ENCODE measurements at regions not wholly inside any gene's neighbourhood (a gene's known extent, or its start where the extent isn't known, plus 50 kb on each side); places are given as distances from the start of the nearest gene placed in this dataset.

DNA sequence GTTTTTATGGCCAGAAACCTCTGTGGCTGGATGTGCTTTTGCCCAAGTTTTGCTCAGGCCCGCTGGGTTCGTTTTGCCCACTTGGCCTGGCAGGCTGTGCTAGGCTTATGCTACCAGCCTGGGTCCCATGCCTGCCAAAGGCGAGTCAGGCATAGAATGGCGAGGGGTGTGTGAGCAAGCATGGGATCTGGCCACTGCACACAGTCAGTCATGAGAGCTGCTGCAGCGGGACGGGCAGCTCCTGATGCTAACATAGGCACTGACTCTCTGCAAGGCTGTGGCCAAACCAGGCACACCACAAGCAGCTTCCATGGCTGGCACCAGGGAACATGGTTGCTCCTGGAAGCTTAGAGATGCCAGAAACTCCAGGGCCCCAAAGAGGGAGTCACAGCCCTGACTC is 52.9 kb upstream of the PCDH15 start:
- TF ChIP-seq, protein P1, sequence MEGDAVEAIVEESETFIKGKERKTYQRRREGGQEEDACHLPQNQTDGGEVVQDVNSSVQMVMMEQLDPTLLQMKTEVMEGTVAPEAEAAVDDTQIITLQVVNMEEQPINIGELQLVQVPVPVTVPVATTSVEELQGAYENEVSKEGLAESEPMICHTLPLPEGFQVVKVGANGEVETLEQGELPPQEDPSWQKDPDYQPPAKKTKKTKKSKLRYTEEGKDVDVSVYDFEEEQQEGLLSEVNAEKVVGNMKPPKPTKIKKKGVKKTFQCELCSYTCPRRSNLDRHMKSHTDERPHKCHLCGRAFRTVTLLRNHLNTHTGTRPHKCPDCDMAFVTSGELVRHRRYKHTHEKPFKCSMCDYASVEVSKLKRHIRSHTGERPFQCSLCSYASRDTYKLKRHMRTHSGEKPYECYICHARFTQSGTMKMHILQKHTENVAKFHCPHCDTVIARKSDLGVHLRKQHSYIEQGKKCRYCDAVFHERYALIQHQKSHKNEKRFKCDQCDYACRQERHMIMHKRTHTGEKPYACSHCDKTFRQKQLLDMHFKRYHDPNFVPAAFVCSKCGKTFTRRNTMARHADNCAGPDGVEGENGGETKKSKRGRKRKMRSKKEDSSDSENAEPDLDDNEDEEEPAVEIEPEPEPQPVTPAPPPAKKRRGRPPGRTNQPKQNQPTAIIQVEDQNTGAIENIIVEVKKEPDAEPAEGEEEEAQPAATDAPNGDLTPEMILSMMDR (IDR thresholded peaks at IDR 0.05; ENCODE audit: poor library complexity, severe bottlenecking): no peak
- TF ChIP-seq, protein P2, sequence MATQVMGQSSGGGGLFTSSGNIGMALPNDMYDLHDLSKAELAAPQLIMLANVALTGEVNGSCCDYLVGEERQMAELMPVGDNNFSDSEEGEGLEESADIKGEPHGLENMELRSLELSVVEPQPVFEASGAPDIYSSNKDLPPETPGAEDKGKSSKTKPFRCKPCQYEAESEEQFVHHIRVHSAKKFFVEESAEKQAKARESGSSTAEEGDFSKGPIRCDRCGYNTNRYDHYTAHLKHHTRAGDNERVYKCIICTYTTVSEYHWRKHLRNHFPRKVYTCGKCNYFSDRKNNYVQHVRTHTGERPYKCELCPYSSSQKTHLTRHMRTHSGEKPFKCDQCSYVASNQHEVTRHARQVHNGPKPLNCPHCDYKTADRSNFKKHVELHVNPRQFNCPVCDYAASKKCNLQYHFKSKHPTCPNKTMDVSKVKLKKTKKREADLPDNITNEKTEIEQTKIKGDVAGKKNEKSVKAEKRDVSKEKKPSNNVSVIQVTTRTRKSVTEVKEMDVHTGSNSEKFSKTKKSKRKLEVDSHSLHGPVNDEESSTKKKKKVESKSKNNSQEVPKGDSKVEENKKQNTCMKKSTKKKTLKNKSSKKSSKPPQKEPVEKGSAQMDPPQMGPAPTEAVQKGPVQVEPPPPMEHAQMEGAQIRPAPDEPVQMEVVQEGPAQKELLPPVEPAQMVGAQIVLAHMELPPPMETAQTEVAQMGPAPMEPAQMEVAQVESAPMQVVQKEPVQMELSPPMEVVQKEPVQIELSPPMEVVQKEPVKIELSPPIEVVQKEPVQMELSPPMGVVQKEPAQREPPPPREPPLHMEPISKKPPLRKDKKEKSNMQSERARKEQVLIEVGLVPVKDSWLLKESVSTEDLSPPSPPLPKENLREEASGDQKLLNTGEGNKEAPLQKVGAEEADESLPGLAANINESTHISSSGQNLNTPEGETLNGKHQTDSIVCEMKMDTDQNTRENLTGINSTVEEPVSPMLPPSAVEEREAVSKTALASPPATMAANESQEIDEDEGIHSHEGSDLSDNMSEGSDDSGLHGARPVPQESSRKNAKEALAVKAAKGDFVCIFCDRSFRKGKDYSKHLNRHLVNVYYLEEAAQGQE (IDR thresholded peaks at IDR 0.05; ENCODE audit: borderline replicate concordance): no peak
- TF ChIP-seq EP300 (conservative IDR thresholded peaks at IDR 0.05; ENCODE audit: poor library complexity, severe bottlenecking): no peak
- TF ChIP-seq SMC3 (conservative IDR thresholded peaks at IDR 0.05; ENCODE audit: poor library complexity): no peak
- TF ChIP-seq RAD21 (conservative IDR thresholded peaks at IDR 0.05): no peak

Data from neural cell (in vitro differentiated cells).